Sigmoid colon (tissue), 4 donors: ENCODE measurements at regions not wholly inside any gene's neighbourhood (a gene's known extent, or its start where the extent isn't known, plus 50 kb on each side); places are given as distances from the start of the nearest gene placed in this dataset.

Experiments used
- POLR2A ChIP-seq, 2 donors: fragments of 450-650 bp; IDR thresholded peaks; one replicate each; pipeline ENCODE4 v1.6.1; 2016; ENCODE audit warnings: antibody characterized with exemption in 2 of 2, mild to moderate bottlenecking in 2 of 2, moderate library complexity in 2 of 2
- POLR2AphosphoS5 ChIP-seq, 4 donors: sonication (generic); formaldehyde crosslinking; IDR thresholded peaks; one replicate each; pipeline ENCODE4 v1.6.1; 2017; ENCODE audit warnings: antibody characterized with exemption in 4 of 4
- TF ChIP-seq, protein P1 (sequence below), 4 experiments: fragments of 450-650 bp in 3 of 4; fragments of 200-600 bp in 1 of 4; IDR thresholded peaks; one replicate each; pipeline ENCODE4 v1.5.1; 2016 to 2019; ENCODE audit warnings: antibody characterized with exemption in 4 of 4, mild to moderate bottlenecking in 3 of 4, moderate library complexity in 2 of 4

DNA sequence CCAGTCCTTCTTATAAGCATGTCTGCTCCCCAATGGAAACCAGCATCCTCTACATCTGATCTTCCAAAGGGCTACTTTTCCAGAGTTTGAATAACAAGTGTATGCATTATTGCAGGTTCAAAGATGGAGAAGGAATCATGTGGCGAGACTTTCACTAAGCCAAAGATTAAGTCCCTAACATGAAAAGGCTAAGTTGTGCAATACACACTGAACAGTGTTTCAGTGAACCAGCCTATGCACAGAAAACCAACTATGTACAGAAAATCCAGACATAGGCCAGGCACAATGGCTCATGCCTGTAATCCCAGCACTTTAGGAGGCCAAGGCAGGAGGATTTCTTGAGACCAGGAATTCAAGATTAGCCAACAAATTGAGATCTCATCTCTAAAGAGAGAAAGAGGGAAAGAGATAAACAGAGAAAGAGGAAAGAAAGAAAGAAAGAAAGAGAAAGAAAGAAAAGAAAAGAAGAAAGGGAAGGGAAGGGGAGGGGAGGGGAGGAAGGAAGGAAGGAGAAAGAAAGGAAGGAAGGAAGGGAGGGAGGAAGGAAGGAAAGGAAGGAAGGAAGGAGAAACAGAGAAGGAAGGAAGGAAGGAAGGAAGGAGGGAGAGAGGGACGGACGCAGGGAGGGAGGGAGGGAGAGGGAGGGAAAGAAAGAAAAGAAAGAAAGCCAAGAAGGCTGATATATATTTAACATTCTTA lies 181.7 kb downstream of the LTN1 start:
- no peak for TF ChIP-seq POLR2AphosphoS5 (IDR thresholded peaks at IDR 0.05)
- TF ChIP-seq POLR2A (IDR thresholded peaks at IDR 0.05) = no peak
- TF ChIP-seq, protein P1, sequence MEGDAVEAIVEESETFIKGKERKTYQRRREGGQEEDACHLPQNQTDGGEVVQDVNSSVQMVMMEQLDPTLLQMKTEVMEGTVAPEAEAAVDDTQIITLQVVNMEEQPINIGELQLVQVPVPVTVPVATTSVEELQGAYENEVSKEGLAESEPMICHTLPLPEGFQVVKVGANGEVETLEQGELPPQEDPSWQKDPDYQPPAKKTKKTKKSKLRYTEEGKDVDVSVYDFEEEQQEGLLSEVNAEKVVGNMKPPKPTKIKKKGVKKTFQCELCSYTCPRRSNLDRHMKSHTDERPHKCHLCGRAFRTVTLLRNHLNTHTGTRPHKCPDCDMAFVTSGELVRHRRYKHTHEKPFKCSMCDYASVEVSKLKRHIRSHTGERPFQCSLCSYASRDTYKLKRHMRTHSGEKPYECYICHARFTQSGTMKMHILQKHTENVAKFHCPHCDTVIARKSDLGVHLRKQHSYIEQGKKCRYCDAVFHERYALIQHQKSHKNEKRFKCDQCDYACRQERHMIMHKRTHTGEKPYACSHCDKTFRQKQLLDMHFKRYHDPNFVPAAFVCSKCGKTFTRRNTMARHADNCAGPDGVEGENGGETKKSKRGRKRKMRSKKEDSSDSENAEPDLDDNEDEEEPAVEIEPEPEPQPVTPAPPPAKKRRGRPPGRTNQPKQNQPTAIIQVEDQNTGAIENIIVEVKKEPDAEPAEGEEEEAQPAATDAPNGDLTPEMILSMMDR (IDR thresholded peaks at IDR 0.05) = no peak
